Mesenchymal stem cell (in vitro differentiated cells and primary cell): ENCODE measurements at regions not wholly inside any gene's neighbourhood (a gene's known extent, or its start where the extent isn't known, plus 50 kb on each side); places are given as distances from the start of the nearest gene placed in this dataset.

Source experiments
- DNase-seq: peaks from one replicate; pipeline ENCODE4 v3.0.0-alpha.2; 2013
- H2AFZ ChIP-seq: one replicate; pipeline ENCODE4 v1.6.1; 2013; ENCODE audit warnings: low read depth, mild to moderate bottlenecking, control low read depth, inconsistent platforms, low read length, moderate library complexity
- H2AK5ac ChIP-seq: 2 replicates; pipeline ENCODE4 v1.6.1; 2013; ENCODE audit warnings: low read length, moderate library complexity, mild to moderate bottlenecking, inconsistent platforms; ENCODE audit not compliant: severe bottlenecking
- H2BK120ac ChIP-seq: one replicate; pipeline ENCODE4 v1.6.1; 2013; ENCODE audit warnings: low read depth, mild to moderate bottlenecking, inconsistent platforms, low read length, moderate library complexity
- H2BK12ac ChIP-seq, 2 experiments: one replicate each; pipeline ENCODE4 v1.6.1; 2013; ENCODE audit warnings: inconsistent platforms in 2 of 2, low read length in 2 of 2, mild to moderate bottlenecking in 2 of 2, moderate library complexity in 2 of 2, control low read depth in 1 of 2
- H2BK15ac ChIP-seq: one replicate; pipeline ENCODE4 v1.6.1; 2013; ENCODE audit warnings: mild to moderate bottlenecking, low read depth, inconsistent platforms; ENCODE audit not compliant: poor library complexity, severe bottlenecking
- H2BK5ac ChIP-seq: 2 replicates; pipeline ENCODE4 v1.6.1; 2013; ENCODE audit warnings: low read depth, mild to moderate bottlenecking, low read length, control low read depth, inconsistent platforms; ENCODE audit not compliant: poor library complexity, severe bottlenecking
- H3K14ac ChIP-seq, 2 experiments: one replicate each; pipeline ENCODE4 v1.6.1; 2013; ENCODE audit warnings: inconsistent platforms in 2 of 2, low read length in 2 of 2, control low read depth in 1 of 2, mild to moderate bottlenecking in 1 of 2, moderate library complexity in 1 of 2
- H3K18ac ChIP-seq, 2 experiments: one replicate each; pipeline ENCODE4 v1.6.1; 2013; ENCODE audit warnings: inconsistent platforms in 2 of 2, low read length in 2 of 2, control low read depth in 1 of 2, low read depth in 1 of 2, mild to moderate bottlenecking in 1 of 2
- H3K23ac ChIP-seq, 2 experiments: one replicate each; pipeline ENCODE4 v1.6.1; 2013; ENCODE audit warnings: inconsistent platforms in 2 of 2, low read length in 2 of 2, mild to moderate bottlenecking in 2 of 2, moderate library complexity in 2 of 2, control low read depth in 1 of 2
- H3K27ac ChIP-seq: 2 replicates; pipeline ENCODE4 v1.5.1; 2013; ENCODE audit warnings: mild to moderate bottlenecking, moderate library complexity, low read length, control low read depth, inconsistent platforms; ENCODE audit not compliant: poor library complexity, severe bottlenecking
- H3K27me3 ChIP-seq, 2 experiments: 2 replicates each; pipeline versions ENCODE4 v1.6.1 to v1.7.0; 2013; ENCODE audit warnings: low read length in 2 of 2, mild to moderate bottlenecking in 2 of 2, moderate library complexity in 2 of 2, control low read depth in 1 of 2, inconsistent platforms in 1 of 2; ENCODE audit not compliant: control insufficient read depth in 1 of 2, insufficient read depth in 1 of 2
- H3K36me3 ChIP-seq, 2 experiments: 2 replicates each; pipeline versions ENCODE4 v1.6.1 to v1.7.0; 2013; ENCODE audit warnings: low read length in 2 of 2, control low read depth in 1 of 2, inconsistent platforms in 1 of 2, low read depth in 1 of 2, mild to moderate bottlenecking in 1 of 2; ENCODE audit not compliant: insufficient read depth in 2 of 2, control insufficient read depth in 1 of 2
- H3K4ac ChIP-seq, 2 experiments: one replicate each; pipeline ENCODE4 v1.6.1; 2013; ENCODE audit warnings: inconsistent platforms in 2 of 2, low read length in 2 of 2, mild to moderate bottlenecking in 2 of 2, moderate library complexity in 2 of 2, control low read depth in 1 of 2, low read depth in 1 of 2
- H3K4me1 ChIP-seq: 2 replicates; pipeline ENCODE4 v1.6.1; 2013; ENCODE audit warnings: low read depth, low read length, control low read depth; ENCODE audit not compliant: control insufficient read depth, insufficient read depth
- H3K4me2 ChIP-seq: 2 replicates; pipeline ENCODE4 v1.6.1; 2013; ENCODE audit warnings: low read length, mild to moderate bottlenecking, inconsistent platforms; ENCODE audit not compliant: poor library complexity, severe bottlenecking
- H3K4me3 ChIP-seq, 2 experiments: 2 replicates each; pipeline versions ENCODE4 v1.5.1 to v1.7.0; 2013; ENCODE audit warnings: low read length in 2 of 2, mild to moderate bottlenecking in 2 of 2, control low read depth in 1 of 2, low read depth in 1 of 2; ENCODE audit not compliant: insufficient read depth in 1 of 2
- H3K79me1 ChIP-seq: replicated peaks from 2 replicates; pipeline ENCODE4 v1.6.1; 2013; ENCODE audit warnings: mild to moderate bottlenecking, control low read depth, low read length, inconsistent platforms; ENCODE audit not compliant: poor library complexity, severe bottlenecking
- H3K9ac ChIP-seq: 2 replicates; pipeline ENCODE4 v1.7.0; 2013; ENCODE audit warnings: mild to moderate bottlenecking, low read length, moderate library complexity
- H3K9me3 ChIP-seq: 2 replicates; pipeline ENCODE4 v1.7.0; 2013; ENCODE audit warnings: mild to moderate bottlenecking, low read length; ENCODE audit not compliant: control insufficient read depth
- H4K8ac ChIP-seq: one replicate; pipeline ENCODE4 v1.6.1; 2013; ENCODE audit warnings: inconsistent platforms, mild to moderate bottlenecking, low read length, moderate library complexity
- H4K91ac ChIP-seq: one replicate; pipeline ENCODE4 v1.6.1; 2013; ENCODE audit warnings: mild to moderate bottlenecking, low read length, inconsistent platforms
- WGBS: methylation state at CpG from one replicate; pipeline ENCODE4 v1.1.7; 2013; ENCODE audit warnings: mixed read lengths; 5-methylcytosine and 5-hydroxymethylcytosine counted together

- no peaks in the 10 kb centered on the region for H3K4me1 ChIP-seq
- no peaks in the 10 kb centered on the region for H3K9me3 ChIP-seq
- peaks cover 4 to 30% of the 10 kb centered on the region in 2 experiments for H3K27me3 ChIP-seq
- H3K79me1 ChIP-seq: no peaks in the 10 kb centered on the region
- H3K9ac ChIP-seq: no peak overlapping the region
- H3K27ac ChIP-seq: no peak overlapping the region
- H3K4ac ChIP-seq: no peak overlapping the region
- H2BK15ac ChIP-seq: no peak overlapping the region
- no peak overlapping the region for H2BK12ac ChIP-seq
- H4K91ac ChIP-seq: no peak overlapping the region
- H3K18ac ChIP-seq: no peak overlapping the region
- no peak overlapping the region for H3K14ac ChIP-seq
- no peak overlapping the region for H3K4me3 ChIP-seq
- no peak overlapping the region for H2AK5ac ChIP-seq
- H3K4me2 ChIP-seq: no peak overlapping the region
- no peak overlapping the region for H3K23ac ChIP-seq
- WGBS: 96% methylated on average over 3 of the region's 3 CpGs
- DNase-seq: no peak
- H2BK120ac ChIP-seq: no peak overlapping the region
- no peaks in the 10 kb centered on the region for H3K36me3 ChIP-seq
- no peak overlapping the region for H2AFZ ChIP-seq
- no peak overlapping the region for H4K8ac ChIP-seq
- H2BK5ac ChIP-seq: no peak overlapping the region
Measured at GRCh38 chr15:38670128-38671005, 105.8 kb upstream of the RASGRP1 start.

- Histone ChIP-seq H2AK5ac (no peak overlapping the region), H3K4me2 (no peak overlapping the region), H4K91ac (no peak overlapping the region), H3K18ac (no peak overlapping the region), H4K8ac (no peak overlapping the region), H3K4me1 (no peaks in the 10 kb centered on the region), H3K14ac (no peak overlapping the region), H2AFZ (no peak overlapping the region), H2BK5ac (no peak overlapping the region), H3K27ac (no peak overlapping the region), H3K36me3 (no peaks in the 10 kb centered on the region), H2BK12ac (no peak overlapping the region), H3K9me3 (no peaks in the 10 kb centered on the region), H2BK15ac (no peak overlapping the region), H3K4me3 (no peak overlapping the region), H2BK120ac (no peak overlapping the region), H3K79me1 (no peaks in the 10 kb centered on the region), H3K27me3 (peaks cover 4 to 30% of the 10 kb centered on the region in 2 experiments), H3K23ac (no peak overlapping the region), H3K9ac (no peak overlapping the region), H3K4ac (no peak overlapping the region)
- 97% methylated on average over 1 of the region's 2 CpGs for WGBS
- no peak for DNase-seq
Measured at GRCh38 chr15:38671006-38671387, 106.4 kb upstream of the RASGRP1 start.

GRCh38 chr15:38671675-38672254 lies 107.2 kb upstream of the RASGRP1 start:
- Histone ChIP-seq H3K27me3 (peaks cover 4 to 24% of the 10 kb centered on the region in 2 experiments), H4K8ac (no peak overlapping the region), H3K36me3 (no peaks in the 10 kb centered on the region), H2BK12ac (no peak overlapping the region), H3K23ac (no peak overlapping the region), H2AFZ (no peak overlapping the region), H4K91ac (no peak overlapping the region), H3K14ac (no peak overlapping the region), H3K79me1 (no peaks in the 10 kb centered on the region), H3K4me1 (no peaks in the 10 kb centered on the region), H3K27ac (no peak overlapping the region), H3K9me3 (no peaks in the 10 kb centered on the region), H2BK120ac (no peak overlapping the region), H3K18ac (no peak overlapping the region), H3K4ac (no peak overlapping the region), H3K4me3 (no peak overlapping the region), H2AK5ac (no peak overlapping the region), H3K4me2 (no peak overlapping the region), H2BK15ac (no peak overlapping the region), H3K9ac (no peak overlapping the region), H2BK5ac (no peak overlapping the region)
- no peak for DNase-seq
- WGBS: 86% methylated on average over 5 of the region's 6 CpGs

- no peak for DNase-seq
- H2BK15ac ChIP-seq: no peak overlapping the region
- H3K9me3 ChIP-seq: no peaks in the 10 kb centered on the region
- H2AK5ac ChIP-seq: no peak overlapping the region
- no peak overlapping the region for H3K4me2 ChIP-seq
- H3K9ac ChIP-seq: no peak overlapping the region
- no peak overlapping the region for H3K4ac ChIP-seq
- no peak overlapping the region for H3K4me3 ChIP-seq
- H2BK5ac ChIP-seq: no peak overlapping the region
- no peak overlapping the region for H4K91ac ChIP-seq
- no peak overlapping the region for H3K27ac ChIP-seq
- no peak overlapping the region for H4K8ac ChIP-seq
- H3K18ac ChIP-seq: no peak overlapping the region
- H2AFZ ChIP-seq: no peak overlapping the region
- H2BK120ac ChIP-seq: no peak overlapping the region
- no peak overlapping the region for H3K14ac ChIP-seq
- no peaks in the 10 kb centered on the region for H3K4me1 ChIP-seq
- H2BK12ac ChIP-seq: no peak overlapping the region
- H3K79me1 ChIP-seq: no peaks in the 10 kb centered on the region
- peaks cover 4 to 19% of the 10 kb centered on the region in 2 experiments for H3K27me3 ChIP-seq
- H3K36me3 ChIP-seq: no peaks in the 10 kb centered on the region
- no peak overlapping the region for H3K23ac ChIP-seq
- no CpG with 5 or more reads among the region's 1 CpG for WGBS
Measured at GRCh38 chr15:38672273-38672672, 107.7 kb upstream of the RASGRP1 start.
